H1 (cell line): ENCODE measurements at regions not wholly inside any gene's neighbourhood (a gene's known extent, or its start where the extent isn't known, plus 50 kb on each side); places are given as distances from the start of the nearest gene placed in this dataset.

Experiments used
- CTCF ChIA-PET: fragments of 300-600 bp; sonication (Branson Sonifier 250); formaldehyde crosslinking; loops from one replicate; lab custom pipeline; 2021; ENCODE audit not compliant: partially characterized antibody; lab: Charles Lee
- POLR2A ChIA-PET: fragments of 300-600 bp; sonication (Branson Sonifier 250); formaldehyde crosslinking; loops from one replicate; lab custom pipeline; 2021; ENCODE audit warnings: inconsistent platforms; ENCODE audit not compliant: partially characterized antibody; lab: Charles Lee
- DNase-seq, 2 experiments: peaks; one replicate each; pipeline versions ENCODE4 v3.0.0 to v3.0.0-alpha.2; 2010 to 2022; ENCODE audit warnings: low spot score in 2 of 2, low read depth in 1 of 2, mixed read lengths in 1 of 2
- FAIRE-seq: peaks from 2 replicates; lab custom pipeline; 2011; peaks lifted over from hg19 to GRCh38; lab: Jason Lieb, UNC
- H2AFZ ChIP-seq: 2 replicates; pipeline ENCODE4 v1.8.1; 2012; ENCODE audit warnings: low read length, inconsistent platforms
- H2AK5ac ChIP-seq: 2 replicates; pipeline ENCODE4 v1.6.1; 2013; ENCODE audit warnings: low read depth, low read length
- H2BK120ac ChIP-seq: replicated peaks from 2 replicates; pipeline ENCODE3; 2013; ENCODE audit warnings: low read depth, low read length, inconsistent platforms
- H2BK12ac ChIP-seq: 2 replicates; pipeline ENCODE4 v1.6.1; 2013; ENCODE audit warnings: low read depth, low read length
- H2BK15ac ChIP-seq: 2 replicates; pipeline ENCODE4 v1.6.1; 2013; ENCODE audit warnings: low read length
- H2BK20ac ChIP-seq: 2 replicates; pipeline ENCODE4 v1.6.1; 2013; ENCODE audit warnings: low read length
- H2BK5ac ChIP-seq: 2 replicates; pipeline ENCODE4 v1.6.1; 2013; ENCODE audit warnings: low read depth, low read length
- H3K14ac ChIP-seq: 2 replicates; pipeline ENCODE4 v1.6.1; 2013; ENCODE audit warnings: inconsistent platforms; ENCODE audit not compliant: insufficient read length
- H3K18ac ChIP-seq: 2 replicates; pipeline ENCODE4 v1.6.1; 2013; ENCODE audit warnings: low read length; ENCODE audit errors: extremely low read depth
- H3K23ac ChIP-seq: 2 replicates; pipeline ENCODE4 v1.6.1; 2013; ENCODE audit warnings: inconsistent platforms; ENCODE audit not compliant: insufficient read length
- H3K23me2 ChIP-seq: 2 replicates; pipeline ENCODE4 v1.6.1; 2013; ENCODE audit warnings: low read depth, low read length
- H3K27ac ChIP-seq: 2 replicates; pipeline ENCODE4 v1.6.1; 2011; ENCODE audit warnings: low read depth, low read length, inconsistent platforms
- H3K27me3 ChIP-seq, 4 experiments: replicated peaks in 1 of 4; 1 replicate in 1 of 4; 2 replicates in 3 of 4; pipeline versions ENCODE4 v1.6.1 to v1.8.1; 2011 to 2013; ENCODE audit warnings: low read length in 3 of 4, mild to moderate bottlenecking in 3 of 4, inconsistent platforms in 2 of 4, mixed read lengths in 2 of 4, moderate library complexity in 1 of 4; ENCODE audit not compliant: control insufficient read depth in 3 of 4, insufficient read depth in 3 of 4; ENCODE audit errors: extremely low read depth in 1 of 4
- H3K36me3 ChIP-seq, 4 experiments: 2 replicates each; pipeline versions ENCODE4 v1.6.1 to v1.8.1; 2011 to 2013; ENCODE audit warnings: mild to moderate bottlenecking in 4 of 4, low read length in 3 of 4, moderate library complexity in 2 of 4, control low read depth in 1 of 4, inconsistent platforms in 1 of 4; ENCODE audit not compliant: insufficient read depth in 4 of 4, control insufficient read depth in 2 of 4
- H3K4ac ChIP-seq: replicated peaks from 2 replicates; pipeline ENCODE3; 2013; ENCODE audit warnings: low read length, low read depth, mixed read lengths, inconsistent platforms; ENCODE audit not compliant: insufficient read length
- H3K4me1 ChIP-seq, 4 experiments: replicated peaks in 1 of 4; 1 replicate in 1 of 4; 2 replicates in 3 of 4; pipeline versions ENCODE4 v1.6.1 to v1.8.1; 2011 to 2013; ENCODE audit warnings: low read length in 3 of 4, inconsistent platforms in 2 of 4, mixed read lengths in 1 of 4; ENCODE audit not compliant: insufficient read depth in 4 of 4, control insufficient read depth in 3 of 4
- H3K4me2 ChIP-seq, 2 experiments: 2 replicates each; pipeline versions ENCODE4 v1.6.1 to v1.8.1; 2011 to 2013; ENCODE audit warnings: low read depth in 2 of 2, low read length in 2 of 2, control low read depth in 1 of 2, inconsistent platforms in 1 of 2, mild to moderate bottlenecking in 1 of 2; ENCODE audit not compliant: insufficient read depth in 1 of 2
- H3K4me3 ChIP-seq, 4 experiments: fragments of 200-600, 300-600 bp in 1 of 4; sonication (generic), shearing (Covaris generic), sonication (Bioruptor Twin) in 1 of 4; 2 replicates each; pipeline versions ENCODE4 v1.5.1 to v1.8.1; 2011 to 2016; ENCODE audit warnings: low read length in 4 of 4, low read depth in 3 of 4, control low read depth in 2 of 4, inconsistent platforms in 2 of 4, mild to moderate bottlenecking in 2 of 4, mixed read lengths in 1 of 4, moderate library complexity in 1 of 4; ENCODE audit not compliant: insufficient read depth in 2 of 4; ENCODE audit errors: extremely low read depth in 1 of 4
- H3K56ac ChIP-seq: replicated peaks from 2 replicates; pipeline ENCODE3; 2013; ENCODE audit warnings: low read depth, mild to moderate bottlenecking, mixed read lengths, low read length, inconsistent platforms; ENCODE audit not compliant: insufficient read length
- H3K79me1 ChIP-seq: 2 replicates; pipeline ENCODE4 v1.6.1; 2013; ENCODE audit warnings: low read depth, low read length, control low read depth
- H3K79me2 ChIP-seq, 2 experiments: 2 replicates each; pipeline versions ENCODE4 v1.6.1 to v1.8.1; 2012 to 2013; ENCODE audit warnings: low read length in 2 of 2, mild to moderate bottlenecking in 2 of 2, inconsistent platforms in 1 of 2; ENCODE audit not compliant: insufficient read depth in 2 of 2, control insufficient read depth in 1 of 2
- H3K9ac ChIP-seq, 4 experiments: replicated peaks in 1 of 4; 1 replicate in 1 of 4; 2 replicates in 3 of 4; pipeline versions ENCODE4 v1.6.1 to v1.8.1; 2011 to 2013; ENCODE audit warnings: low read depth in 3 of 4, low read length in 3 of 4, control low read depth in 2 of 4, mild to moderate bottlenecking in 2 of 4, moderate library complexity in 2 of 4, inconsistent platforms in 1 of 4; ENCODE audit errors: extremely low read depth in 1 of 4
- H3K9me3 ChIP-seq, 2 experiments: 2 replicates each; pipeline versions ENCODE4 v1.6.1 to v1.8.1; 2012 to 2013; ENCODE audit warnings: mild to moderate bottlenecking in 2 of 2, moderate library complexity in 2 of 2, control low read depth in 1 of 2, inconsistent platforms in 1 of 2, low read depth in 1 of 2, low read length in 1 of 2, mixed read lengths in 1 of 2; ENCODE audit not compliant: insufficient read depth in 2 of 2
- H4K20me1 ChIP-seq, 2 experiments: replicated peaks in 1 of 2; 2 replicates each; pipeline versions ENCODE3 to v1.8.1; 2011 to 2013; ENCODE audit warnings: inconsistent platforms in 2 of 2, low read length in 2 of 2, mild to moderate bottlenecking in 1 of 2; ENCODE audit not compliant: insufficient read depth in 2 of 2, control insufficient read depth in 1 of 2
- H4K5ac ChIP-seq: 2 replicates; pipeline ENCODE4 v1.6.1; 2013; ENCODE audit warnings: low read length, low read depth, mixed read lengths, inconsistent platforms; ENCODE audit not compliant: insufficient read length
- H4K8ac ChIP-seq: 2 replicates; pipeline ENCODE4 v1.8.0; 2013; ENCODE audit warnings: mild to moderate bottlenecking, moderate library complexity, low read length, inconsistent platforms; ENCODE audit not compliant: insufficient read depth; ENCODE audit errors: extremely low read depth
- H4K91ac ChIP-seq: replicated peaks from 2 replicates; pipeline ENCODE3; 2013; ENCODE audit warnings: low read length, mixed read lengths, inconsistent platforms; ENCODE audit not compliant: insufficient read length
- ASH2L ChIP-seq: fragments of 200-600, 300-600 bp; sonication (generic); IDR thresholded peaks from one replicate; pipeline ENCODE4 v1.7.1; 2017; ENCODE audit warnings: low read length
- HDAC6 ChIP-seq: IDR thresholded peaks from one replicate; pipeline ENCODE4 v1.7.1; 2012; ENCODE audit warnings: low read depth, mild to moderate bottlenecking, inconsistent platforms, low read length, moderate library complexity
- RBBP5 ChIP-seq: IDR thresholded peaks from 2 replicates; pipeline ENCODE4 v1.7.1; 2012; ENCODE audit warnings: low read depth, mild to moderate bottlenecking, inconsistent platforms, low read length, moderate library complexity, borderline replicate concordance
- RFX5 ChIP-seq: IDR thresholded peaks from 2 replicates; pipeline ENCODE4 v1.6.1; 2011; ENCODE audit warnings: low read depth, low read length, improper control_type of control experiment, borderline replicate concordance
- RNF2 ChIP-seq: fragments of 200-900, 300-1000 bp; sonication (generic); IDR thresholded peaks from 2 replicates; pipeline ENCODE4 v1.7.1; 2016; ENCODE audit warnings: borderline replicate concordance, low read depth, mild to moderate bottlenecking, antibody characterized with exemption, low read length; ENCODE audit not compliant: poor library complexity, severe bottlenecking; ENCODE audit errors: missing control alignments
- TCF12 ChIP-seq: IDR thresholded peaks from 2 replicates; pipeline ENCODE4 v1.6.1; 2011; ENCODE audit warnings: low read depth, mild to moderate bottlenecking, low read length
- WGBS, 2 experiments: shearing (Covaris generic) in 1 of 2; methylation state at CpG; one replicate each; pipeline versions ENCODE4 v1.1.6 to v1.1.7; 2013 to 2015; ENCODE audit warnings: low lambda C conversion rate in 2 of 2, mixed read lengths in 2 of 2, inconsistent platforms in 1 of 2, low coverage in 1 of 2, missing lambda C conversion rate in 1 of 2; ENCODE audit not compliant: insufficient replicate concordance in 2 of 2, insufficient coverage in 1 of 2, insufficient read length in 1 of 2; ENCODE audit errors: extremely low coverage in 1 of 2, missing lambda C conversion rate in 1 of 2; 5-methylcytosine and 5-hydroxymethylcytosine counted together
- TF ChIP-seq, protein P1 (sequence below): IDR thresholded peaks from 2 replicates; pipeline ENCODE4 v1.6.1; 2011; ENCODE audit warnings: low read length, improper control_type of control experiment

DNA sequence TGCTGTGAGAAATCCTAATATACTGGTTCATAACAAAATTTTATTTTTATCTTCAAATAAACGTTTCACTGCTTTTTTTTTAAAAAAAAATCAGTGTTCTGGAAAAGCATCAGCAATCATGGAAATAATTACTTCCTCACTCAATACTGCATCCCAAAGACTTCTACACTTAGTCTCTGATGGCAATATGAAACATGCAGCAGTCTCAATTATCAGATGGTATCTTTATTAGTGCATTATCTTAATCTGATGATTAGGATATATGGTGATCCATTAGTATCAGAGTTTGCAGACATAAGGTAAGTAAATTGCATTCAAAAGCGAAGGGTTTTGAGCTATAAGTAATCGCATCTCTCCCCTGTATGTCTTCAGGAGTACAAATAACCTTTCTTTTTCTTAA, 218.3 kb upstream of the EDNRB start:
- Histone ChIP-seq H3K27me3 (no peaks in the 10 kb centered on the region), H3K23me2 (no peaks in the 10 kb centered on the region), H3K36me3 (no peaks in the 10 kb centered on the region), H4K20me1 (no peaks in the 10 kb centered on the region), H2AK5ac (no peak overlapping the region), H3K4me3 (no peak overlapping the region), H3K9me3 (no peaks in the 10 kb centered on the region), H3K27ac (no peak overlapping the region), H3K4me1 (peaks cover 0 to 5% (median under 1%) of the 10 kb centered on the region in 4 experiments; a peak in 1 of 7 replicates), H2BK120ac (no peak overlapping the region), H3K4me2 (no peak overlapping the region), H4K5ac (no peak overlapping the region), H2BK12ac (no peak overlapping the region), H3K56ac (no peak overlapping the region), H3K79me1 (no peaks in the 10 kb centered on the region), H2BK5ac (no peak overlapping the region), H3K18ac (no peak overlapping the region), H4K8ac (no peak overlapping the region), H2AFZ (no peak overlapping the region), H3K4ac (no peak overlapping the region), H4K91ac (no peak overlapping the region), H3K9ac (no peak overlapping the region), H2BK15ac (no peak overlapping the region), H3K23ac (no peak overlapping the region), H2BK20ac (no peak overlapping the region), H3K14ac (no peak overlapping the region), H3K79me2 (no peaks in the 10 kb centered on the region)
- no peak for TF ChIP-seq RFX5
- no peak for TF ChIP-seq ASH2L
- TF ChIP-seq HDAC6, result no peak
- TF ChIP-seq RBBP5, result no peak
- TF ChIP-seq, protein P1, sequence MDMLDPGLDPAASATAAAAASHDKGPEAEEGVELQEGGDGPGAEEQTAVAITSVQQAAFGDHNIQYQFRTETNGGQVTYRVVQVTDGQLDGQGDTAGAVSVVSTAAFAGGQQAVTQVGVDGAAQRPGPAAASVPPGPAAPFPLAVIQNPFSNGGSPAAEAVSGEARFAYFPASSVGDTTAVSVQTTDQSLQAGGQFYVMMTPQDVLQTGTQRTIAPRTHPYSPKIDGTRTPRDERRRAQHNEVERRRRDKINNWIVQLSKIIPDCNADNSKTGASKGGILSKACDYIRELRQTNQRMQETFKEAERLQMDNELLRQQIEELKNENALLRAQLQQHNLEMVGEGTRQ, result no peak
- TF ChIP-seq RNF2, result no peak
- no peak for TF ChIP-seq TCF12
- DNase-seq (no peak), FAIRE-seq (no peak)
- ChIA-PET POLR2A (interaction anchor here (1.1 kb wide), 1 partner anchor 352 kb away, joined by 3 read pairs; no protein-coding TSS in a partner anchor), CTCF (interaction anchor here (0.8 to 3.1 kb wide), 12 partner anchors 11 to 431 kb away, joined by 3 to 16 read pairs (median 4); no protein-coding TSS in a partner anchor)
- WGBS, 2 experiments, result 89% methylated on average over 3 of the region's 3 CpGs; no CpG with 5 or more reads in 1 of the 2 experiments
